HUES48 (cell line): ENCODE measurements at regions not wholly inside any gene's neighbourhood (a gene's known extent, or its start where the extent isn't known, plus 50 kb on each side); places are given as distances from the start of the nearest gene placed in this dataset.

ENCODE experiments used
- H3K27ac ChIP-seq: one replicate; pipeline ENCODE4 v1.7.0; 2013; ENCODE audit warnings: low read depth, low read length, inconsistent platforms
- H3K27me3 ChIP-seq: 2 replicates; pipeline ENCODE4 v1.6.1; 2013; ENCODE audit warnings: mild to moderate bottlenecking, low read length; ENCODE audit not compliant: control insufficient read depth, insufficient read depth
- H3K36me3 ChIP-seq: 2 replicates; pipeline ENCODE4 v1.6.1; 2013; ENCODE audit warnings: low read length; ENCODE audit not compliant: control insufficient read depth, insufficient read depth
- H3K4me1 ChIP-seq: 2 replicates; pipeline ENCODE4 v1.6.1; 2013; ENCODE audit warnings: mild to moderate bottlenecking, low read length; ENCODE audit not compliant: control insufficient read depth, insufficient read depth
- H3K4me3 ChIP-seq: 2 replicates; pipeline ENCODE4 v1.5.1; 2013; ENCODE audit warnings: mild to moderate bottlenecking, low read depth, low read length
- H3K9ac ChIP-seq: 2 replicates; pipeline ENCODE4 v1.6.1; 2013; ENCODE audit warnings: mild to moderate bottlenecking, low read depth, low read length, moderate library complexity
- H3K9me3 ChIP-seq: 2 replicates; pipeline ENCODE4 v1.6.1; 2013; ENCODE audit warnings: low read length; ENCODE audit not compliant: control insufficient read depth, insufficient read depth

- no peak overlapping the region for H3K4me3 ChIP-seq
- no peak overlapping the region for H3K9ac ChIP-seq
- H3K4me1 ChIP-seq = no peaks in the 10 kb centered on the region
- H3K27ac ChIP-seq = no peak overlapping the region
- H3K27me3 ChIP-seq = no peaks in the 10 kb centered on the region
- no peaks in the 10 kb centered on the region for H3K9me3 ChIP-seq
- no peaks in the 10 kb centered on the region for H3K36me3 ChIP-seq
These were observed 1079.5 kb upstream of the INTU start for GRCh38 chr4:126553248-126553647.

- no peaks in the 10 kb centered on the region for H3K27me3 ChIP-seq
- H3K9ac ChIP-seq = no peak overlapping the region
- no peaks in the 10 kb centered on the region; the same call in 1 of the 2 replicates for H3K9me3 ChIP-seq
- no peak overlapping the region for H3K27ac ChIP-seq
- no peaks in the 10 kb centered on the region for H3K36me3 ChIP-seq
- H3K4me3 ChIP-seq = no peak overlapping the region
- no peaks in the 10 kb centered on the region for H3K4me1 ChIP-seq
These were observed 1074.2 kb upstream of the INTU start for GRCh38 chr4:126558596-126558995.

GRCh38 chr4:126559961-126560360 is 1072.8 kb upstream of the INTU start:
- no peak overlapping the region for H3K4me3 ChIP-seq
- H3K9ac ChIP-seq = no peak overlapping the region
- H3K36me3 ChIP-seq = no peaks in the 10 kb centered on the region
- H3K27ac ChIP-seq = no peak overlapping the region
- H3K9me3 ChIP-seq = no peaks in the 10 kb centered on the region; the same call in 1 of the 2 replicates
- H3K4me1 ChIP-seq = no peaks in the 10 kb centered on the region
- H3K27me3 ChIP-seq = no peaks in the 10 kb centered on the region

DNA sequence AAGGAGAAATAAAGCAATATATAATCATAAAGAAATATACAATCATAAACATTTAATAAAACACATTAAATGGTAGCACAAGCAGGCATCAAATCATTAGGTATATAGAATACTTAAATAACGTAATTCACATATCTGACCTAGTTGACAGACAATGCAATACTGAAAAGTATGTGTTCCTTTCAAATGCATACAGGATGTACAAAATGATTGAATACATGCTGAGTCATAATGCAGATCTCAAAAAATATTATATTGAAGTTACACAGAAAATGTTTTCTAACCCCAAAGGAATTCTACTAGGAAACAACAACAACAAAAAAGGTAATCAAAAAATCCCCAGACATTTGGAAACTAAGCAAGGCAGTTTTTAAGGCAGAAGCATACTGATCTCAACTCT is 1072.0 kb upstream of the INTU start:
- no peaks in the 10 kb centered on the region for H3K4me1 ChIP-seq
- H3K9me3 ChIP-seq = no peaks in the 10 kb centered on the region; the same call in 1 of the 2 replicates
- H3K27me3 ChIP-seq = no peaks in the 10 kb centered on the region
- H3K36me3 ChIP-seq = no peaks in the 10 kb centered on the region
- H3K27ac ChIP-seq = no peak overlapping the region
- no peak overlapping the region for H3K9ac ChIP-seq
- no peak overlapping the region for H3K4me3 ChIP-seq

GRCh38 chr4:126563389-126563788 is 1069.4 kb upstream of the INTU start:
- Histone ChIP-seq H3K9me3 (no peaks in the 10 kb centered on the region; the same call in 1 of the 2 replicates), H3K27me3 (no peaks in the 10 kb centered on the region), H3K9ac (no peak overlapping the region), H3K27ac (no peak overlapping the region), H3K4me3 (no peak overlapping the region), H3K4me1 (no peaks in the 10 kb centered on the region), H3K36me3 (no peaks in the 10 kb centered on the region)

GRCh38 chr4:126564283-126564854 is 1068.4 kb upstream of the INTU start:
- no peaks in the 10 kb centered on the region for H3K4me1 ChIP-seq
- H3K36me3 ChIP-seq = no peaks in the 10 kb centered on the region

DNA sequence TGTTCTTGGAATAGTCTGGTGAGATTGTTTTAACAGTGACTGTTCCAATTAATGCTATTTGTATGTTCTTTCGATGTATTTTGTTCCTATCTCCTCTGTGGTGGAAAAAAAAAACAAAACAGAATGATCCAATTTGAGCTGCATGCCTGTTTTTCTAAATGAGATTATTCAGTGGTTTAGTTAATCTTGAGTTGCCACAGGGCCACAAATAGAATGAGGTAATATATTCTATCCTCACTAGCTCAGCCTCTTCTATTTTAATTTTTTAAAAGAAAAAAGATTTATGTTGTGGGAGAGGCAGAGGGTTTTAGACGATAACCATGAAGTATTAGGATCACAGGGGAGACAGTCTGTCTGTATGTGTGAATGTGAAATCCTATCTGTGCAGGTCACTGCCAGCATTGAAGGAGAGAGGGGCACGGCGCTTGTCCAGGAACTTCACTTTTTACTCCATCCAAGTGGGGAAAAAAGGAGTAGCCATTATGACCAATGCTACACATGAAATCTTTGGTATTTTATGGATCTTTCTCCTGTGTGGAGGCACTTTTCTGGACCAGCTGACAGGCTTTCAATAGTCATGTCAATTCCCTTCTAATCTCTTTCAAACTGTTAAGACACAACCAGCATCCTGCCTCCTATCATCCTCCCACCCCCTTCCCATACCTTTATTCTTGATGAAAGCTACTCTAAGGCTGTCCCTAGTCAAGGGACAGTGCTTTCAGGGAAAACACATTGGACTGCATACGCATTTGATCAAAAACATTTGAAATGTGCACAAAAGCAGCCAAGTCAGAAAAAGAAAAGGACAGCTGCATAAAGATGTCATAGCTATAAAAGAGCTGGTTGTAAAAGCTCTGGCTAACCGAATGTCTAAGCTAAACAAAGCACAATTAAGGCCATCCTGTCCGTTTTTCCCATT is 1063.8 kb upstream of the INTU start:
- no peaks in the 10 kb centered on the region for H3K4me1 ChIP-seq
- no peaks in the 10 kb centered on the region for H3K36me3 ChIP-seq
- no peaks in the 10 kb centered on the region for H3K9me3 ChIP-seq
- H3K4me3 ChIP-seq = no peak overlapping the region
- no peak overlapping the region for H3K9ac ChIP-seq
- no peaks in the 10 kb centered on the region for H3K27me3 ChIP-seq
- no peak overlapping the region for H3K27ac ChIP-seq

More at GRCh38 chr4:126564283-126564854, 1068.4 kb upstream of the INTU start:
- Histone ChIP-seq H3K9me3 (no peaks in the 10 kb centered on the region; the same call in 1 of the 2 replicates), H3K9ac (no peak overlapping the region), H3K4me3 (no peak overlapping the region), H3K27ac (no peak overlapping the region), H3K27me3 (no peaks in the 10 kb centered on the region)

- Histone ChIP-seq H3K27ac (no peak overlapping the region), H3K27me3 (no peaks in the 10 kb centered on the region), H3K9me3 (no peaks in the 10 kb centered on the region), H3K36me3 (no peaks in the 10 kb centered on the region), H3K9ac (no peak overlapping the region), H3K4me1 (no peaks in the 10 kb centered on the region), H3K4me3 (no peak overlapping the region)
These were observed 1060.5 kb upstream of the INTU start for GRCh38 chr4:126572264-126572663.

GRCh38 chr4:126582737-126583136 is 1050.0 kb upstream of the INTU start:
- no peak overlapping the region for H3K27ac ChIP-seq
- H3K4me1 ChIP-seq = no peaks in the 10 kb centered on the region
- no peaks in the 10 kb centered on the region for H3K36me3 ChIP-seq
- no peak overlapping the region for H3K4me3 ChIP-seq
- no peaks in the 10 kb centered on the region for H3K9me3 ChIP-seq
- H3K9ac ChIP-seq = no peak overlapping the region
- no peaks in the 10 kb centered on the region for H3K27me3 ChIP-seq

DNA sequence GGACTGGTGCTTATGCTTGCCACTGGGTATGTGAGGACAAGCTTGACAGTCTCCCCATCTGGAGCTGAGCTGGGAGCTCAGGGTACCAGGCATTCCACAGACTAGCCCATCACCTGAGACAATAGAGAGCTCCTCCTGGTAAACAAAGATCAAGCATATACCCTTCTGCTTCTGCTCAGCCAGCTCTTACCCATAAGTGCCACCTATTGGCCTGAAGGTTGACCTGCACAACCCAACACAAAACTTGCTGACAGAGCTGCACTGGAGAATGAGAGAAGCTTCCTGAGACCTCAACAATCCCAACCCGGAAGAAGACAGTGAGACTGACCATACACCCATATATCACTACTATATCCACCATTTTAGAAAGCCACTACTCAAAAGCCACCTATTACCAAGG is 1049.2 kb upstream of the INTU start:
- Histone ChIP-seq H3K9ac (no peak overlapping the region), H3K27me3 (no peaks in the 10 kb centered on the region), H3K9me3 (no peaks in the 10 kb centered on the region), H3K4me3 (no peak overlapping the region), H3K36me3 (no peaks in the 10 kb centered on the region), H3K4me1 (no peaks in the 10 kb centered on the region), H3K27ac (no peak overlapping the region)

DNA sequence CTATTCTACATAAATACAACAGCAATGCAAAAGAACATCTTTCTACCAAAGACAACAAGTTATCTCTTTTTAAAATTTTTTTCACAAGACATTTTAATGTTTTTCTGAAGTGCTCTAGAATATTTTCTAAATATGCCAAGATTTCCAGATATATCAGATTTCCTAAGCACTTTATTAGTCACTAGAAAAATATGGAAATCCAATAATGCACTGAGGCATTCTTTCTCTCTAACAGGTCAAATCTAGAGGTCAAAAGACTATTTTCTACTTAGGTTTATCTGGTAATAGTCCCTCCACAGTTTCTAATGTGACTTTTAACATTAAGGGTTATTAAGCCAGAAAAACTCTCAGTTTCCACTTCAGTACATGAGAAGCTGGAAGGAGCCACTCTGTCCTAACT is 1041.2 kb upstream of the INTU start:
- Histone ChIP-seq H3K27ac (no peak overlapping the region), H3K9ac (no peak overlapping the region), H3K4me1 (no peaks in the 10 kb centered on the region), H3K27me3 (no peaks in the 10 kb centered on the region), H3K36me3 (no peaks in the 10 kb centered on the region), H3K9me3 (no peaks in the 10 kb centered on the region), H3K4me3 (no peak overlapping the region)
